ENCODE measurements at regions not wholly inside any gene's neighbourhood (a gene's known extent, or its start where the extent isn't known, plus 50 kb on each side); places are given as distances from the start of the nearest gene placed in this dataset.

DNA sequence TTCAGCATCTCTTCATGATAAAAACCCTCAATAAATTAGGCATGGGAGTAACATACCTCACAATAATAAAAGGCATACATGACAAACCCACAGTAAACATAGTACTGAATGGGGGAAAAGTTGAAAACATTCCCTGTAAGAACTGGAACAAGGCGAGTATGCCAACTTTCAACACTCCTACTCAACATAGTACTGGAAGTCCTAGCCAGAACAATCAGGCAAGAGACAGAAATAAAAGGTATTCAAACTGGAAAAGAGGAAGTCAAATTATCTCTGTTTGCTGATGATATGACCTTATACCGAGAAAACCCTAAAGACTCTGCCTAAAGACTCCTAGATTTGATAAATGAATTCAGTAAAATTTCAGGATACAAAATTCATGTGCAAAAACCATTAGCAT is 167.6 kb downstream of the TMEM38B start:
- no peak for DNase-seq (ENCODE audit: low read depth)

DNA sequence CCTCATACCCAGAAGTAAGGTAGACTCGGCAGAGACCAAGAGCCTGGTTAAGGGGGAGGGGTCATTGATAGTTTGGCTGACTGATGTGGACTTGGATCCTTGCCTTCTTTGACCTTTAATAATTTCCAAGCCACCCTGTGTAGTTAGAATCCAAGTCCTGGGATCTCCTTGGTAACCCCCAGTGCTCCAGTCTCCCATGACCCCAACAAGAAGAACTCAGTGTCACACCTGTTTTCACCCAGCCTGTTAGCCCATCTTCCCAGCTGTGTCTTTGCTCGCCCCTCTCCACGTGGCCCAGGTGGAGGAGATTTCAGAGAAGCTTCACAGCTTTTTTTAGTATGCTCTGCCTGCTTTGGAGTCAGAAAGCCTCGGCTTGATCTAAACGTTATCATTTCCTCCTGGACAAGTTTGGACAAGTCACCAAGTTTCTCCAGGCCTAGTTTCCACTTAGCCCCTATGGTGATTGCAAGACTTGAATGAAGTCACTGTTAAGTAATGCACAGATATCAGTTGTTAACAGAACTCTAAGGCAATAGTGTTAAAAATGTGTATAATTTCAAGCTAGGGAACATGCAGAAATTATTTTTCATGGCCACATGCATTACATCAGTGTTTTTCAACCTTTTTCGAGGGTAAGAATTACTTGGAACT is 170.0 kb downstream of the TMEM38B start:
- no peak for DNase-seq (ENCODE audit: low read depth)

DNA sequence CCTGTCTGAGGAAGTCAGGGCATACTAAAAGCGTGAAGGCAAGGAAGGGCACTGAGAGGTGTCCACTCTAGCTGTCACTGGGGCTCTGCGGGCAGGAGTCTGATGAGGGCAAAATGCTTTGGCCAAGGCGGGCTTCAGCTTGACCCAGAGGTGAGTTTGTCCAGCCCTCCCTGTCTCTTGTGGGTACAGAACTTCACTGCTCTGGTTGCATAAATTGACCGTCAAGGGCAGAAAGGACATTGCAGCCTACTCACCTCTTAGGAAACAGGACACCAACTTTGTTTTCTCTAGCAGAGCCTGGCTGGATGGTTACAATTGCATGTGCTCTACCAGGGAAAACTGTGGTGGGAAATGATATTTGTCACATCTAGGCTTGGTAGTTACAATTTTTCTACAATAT is 170.9 kb downstream of the TMEM38B start:
- no peak for DNase-seq (ENCODE audit: low read depth)

DNA sequence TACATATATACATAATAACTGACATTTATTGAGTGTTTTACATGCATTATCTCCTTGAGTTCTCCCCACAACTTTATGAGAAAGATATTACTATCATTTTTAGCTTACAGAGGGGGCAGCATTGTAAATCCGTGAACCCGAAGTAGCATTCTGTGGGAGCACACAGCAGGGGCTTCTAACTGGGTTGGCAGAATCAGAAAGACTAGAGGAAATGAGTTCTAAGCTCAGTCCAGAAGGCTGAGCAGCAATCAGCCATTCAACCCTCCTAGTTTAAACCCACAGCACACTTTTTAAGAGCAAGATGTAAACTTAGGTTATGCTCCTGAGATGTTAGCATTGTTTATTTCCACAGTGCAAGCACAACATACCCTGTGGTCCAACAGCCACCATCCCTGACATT is 177.2 kb downstream of the TMEM38B start:
- DNase-seq (ENCODE audit: low read depth) = no peak

DNA sequence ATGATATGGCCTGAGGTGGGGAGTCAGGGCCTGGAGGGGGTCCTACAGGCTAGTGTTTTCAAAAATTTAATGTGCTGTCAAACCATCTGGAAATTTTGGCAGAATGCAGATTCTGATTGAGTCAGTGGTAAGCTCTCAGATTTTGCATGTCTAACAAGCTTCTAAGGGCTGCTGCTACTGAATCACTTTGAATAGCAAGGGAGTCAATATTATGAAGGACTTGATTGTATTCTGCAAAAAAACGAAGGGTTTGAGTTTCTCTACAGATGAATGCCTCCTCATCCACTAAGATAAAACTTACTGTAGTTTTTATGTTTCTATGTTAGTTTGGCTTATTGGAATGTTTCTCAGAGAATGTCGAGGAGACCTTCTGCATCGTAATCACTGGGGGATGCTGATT is 179.5 kb downstream of the TMEM38B start:
- DNase-seq (ENCODE audit: low read depth) = no peak

DNA sequence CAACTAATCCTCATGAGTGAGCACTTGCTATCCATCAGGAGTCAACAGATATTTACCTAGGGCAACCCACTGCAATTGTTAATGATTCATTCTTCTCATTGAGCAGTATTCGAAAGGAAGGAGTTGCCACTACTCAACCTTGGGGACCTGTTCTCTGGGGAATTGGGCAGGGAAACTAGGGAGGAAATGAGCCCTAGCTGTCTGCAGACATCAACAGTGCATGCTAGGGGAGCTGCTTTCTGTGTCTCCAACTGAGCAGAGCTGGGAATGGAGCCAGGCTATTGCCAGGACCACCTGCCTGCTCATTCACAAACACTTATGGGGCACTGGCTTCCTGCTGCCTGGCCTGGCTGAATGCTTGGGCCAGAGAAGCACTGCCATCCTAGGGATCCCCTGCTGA is 183.4 kb downstream of the TMEM38B start:
- DNase-seq (ENCODE audit: low read depth) = no peak

DNA sequence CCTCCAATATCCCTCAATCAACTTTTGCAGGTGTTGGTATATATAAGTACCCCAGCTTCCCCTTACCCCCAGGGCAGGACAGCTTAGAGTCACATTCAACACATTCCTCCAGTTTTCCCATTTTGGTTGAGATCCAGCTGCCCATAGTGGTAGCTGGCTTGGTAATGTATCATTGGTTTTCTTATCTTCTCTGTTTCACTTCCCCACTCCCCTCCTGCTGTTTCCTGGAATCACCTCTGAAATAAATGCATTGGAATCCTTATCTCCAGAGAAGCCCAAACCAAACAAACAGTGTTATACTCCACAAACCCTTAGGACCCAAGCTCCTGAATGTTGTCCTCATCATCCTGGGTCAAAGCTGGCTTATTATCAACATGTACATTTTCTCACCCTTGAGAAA is 184.8 kb downstream of the TMEM38B start:
- no peak for DNase-seq (ENCODE audit: low read depth)

DNA sequence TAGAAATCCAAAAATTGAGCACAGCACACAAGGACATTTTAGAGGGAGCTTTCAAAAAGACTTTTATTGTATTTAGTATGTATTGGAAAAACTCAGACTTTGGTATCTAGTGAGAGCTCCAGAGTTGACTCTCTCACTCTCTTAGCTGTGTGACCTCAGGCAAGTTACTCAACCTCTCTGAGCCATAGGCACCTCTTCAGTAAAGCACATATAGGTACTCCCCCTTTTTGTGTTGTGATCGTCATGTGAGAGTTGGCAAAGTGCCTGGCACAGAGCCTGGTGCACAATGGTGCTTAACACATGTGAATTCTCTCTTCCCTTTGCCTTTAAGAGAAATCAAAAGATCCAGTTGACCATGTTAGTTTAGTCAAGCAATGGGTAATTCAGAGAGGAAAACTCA is 186.2 kb downstream of the TMEM38B start:
- DNase-seq (ENCODE audit: low read depth) = no peak

DNA sequence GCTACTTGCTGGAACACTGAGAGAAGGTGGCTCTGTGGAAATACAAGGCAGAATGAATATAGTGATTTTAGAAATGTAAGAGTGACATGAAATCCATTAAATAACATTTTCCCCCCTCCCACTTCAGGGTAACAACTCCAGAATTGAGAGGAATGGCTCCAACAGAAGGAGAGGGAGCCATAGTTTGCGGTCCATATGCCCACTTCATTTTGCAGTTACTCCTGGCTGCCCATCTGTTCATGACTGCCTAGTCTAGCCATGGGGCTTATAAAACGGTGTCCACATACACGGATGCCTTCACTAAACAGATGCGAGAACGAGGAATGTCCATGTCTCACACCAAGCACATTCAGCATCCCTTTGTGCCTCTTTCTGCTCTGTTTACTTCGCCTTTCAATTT is 186.7 kb downstream of the TMEM38B start:
- DNase-seq (ENCODE audit: low read depth) = no peak

DNA sequence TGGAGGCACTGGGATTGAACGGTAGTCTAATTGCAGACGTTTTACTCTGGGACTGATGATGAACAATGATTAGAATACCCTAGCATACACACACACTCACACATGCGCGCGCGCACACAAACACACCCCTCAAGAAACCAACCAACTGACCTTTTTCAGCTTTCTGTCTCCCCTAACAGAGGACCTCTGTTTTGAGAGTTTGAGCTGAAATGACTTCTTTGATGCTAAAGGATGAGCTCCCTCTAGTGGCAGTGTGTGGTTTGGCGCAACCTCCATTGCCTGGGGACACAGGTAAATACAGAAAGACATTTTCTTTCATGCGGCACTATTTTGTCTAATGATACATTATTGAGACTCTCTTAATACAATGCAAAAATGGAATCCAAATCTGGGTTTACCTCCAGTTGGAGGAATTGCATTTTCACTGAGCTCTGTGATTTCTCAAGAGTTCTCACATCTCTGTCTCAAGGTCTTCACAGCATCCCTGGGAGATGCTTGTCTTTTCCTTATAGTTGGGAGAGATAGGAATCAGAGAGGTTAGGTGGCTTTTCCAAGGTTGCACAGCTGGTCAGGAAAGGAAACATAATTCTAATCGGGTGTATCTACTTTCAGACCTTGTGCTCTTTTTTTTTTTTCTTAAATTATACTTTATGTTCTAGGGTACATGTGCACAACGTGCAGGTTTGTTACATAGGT is 187.5 kb downstream of the TMEM38B start:
- DNase-seq (ENCODE audit: low read depth) = peak; percentile 15

DNA sequence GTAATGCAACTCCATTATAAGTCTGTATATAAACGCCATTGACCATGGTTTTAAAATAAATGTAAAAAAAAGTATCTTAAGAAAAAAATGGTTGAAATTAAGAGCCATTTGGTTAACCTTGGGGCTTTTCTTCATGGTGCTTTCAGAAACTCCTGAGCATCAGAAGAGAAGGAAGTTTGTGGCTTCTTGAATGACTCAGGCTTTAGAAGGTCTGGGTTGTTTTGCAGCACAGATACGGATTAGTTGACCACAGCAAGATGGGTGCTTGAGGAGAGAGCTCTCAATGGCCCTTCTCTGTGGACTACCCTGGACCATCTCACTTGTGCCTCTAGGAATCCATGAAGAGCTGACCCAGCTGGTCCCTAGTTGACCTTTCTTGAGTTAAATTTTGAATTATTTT is 189.5 kb downstream of the TMEM38B start:
- no peak for DNase-seq (ENCODE audit: low read depth)

DNA sequence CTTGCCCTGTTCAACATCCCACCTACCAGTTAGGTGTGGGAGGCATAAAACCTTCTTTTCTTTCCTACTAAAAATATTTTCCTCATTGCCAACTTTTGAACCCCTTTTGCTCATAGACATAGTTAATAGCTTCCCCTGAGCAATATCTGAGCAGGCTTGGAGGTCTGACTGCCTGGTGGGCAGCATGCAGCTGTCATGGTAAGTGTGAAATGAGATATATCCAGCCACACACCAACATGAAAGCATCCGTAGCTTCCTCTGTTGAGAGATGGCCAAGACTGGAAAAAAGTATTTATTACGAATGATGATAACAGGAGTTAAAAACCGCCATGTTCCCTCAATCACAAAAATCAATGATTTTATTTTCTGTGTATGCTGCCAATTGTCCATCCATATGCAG is 190.1 kb downstream of the TMEM38B start:
- no peak for DNase-seq (ENCODE audit: low read depth)

DNA sequence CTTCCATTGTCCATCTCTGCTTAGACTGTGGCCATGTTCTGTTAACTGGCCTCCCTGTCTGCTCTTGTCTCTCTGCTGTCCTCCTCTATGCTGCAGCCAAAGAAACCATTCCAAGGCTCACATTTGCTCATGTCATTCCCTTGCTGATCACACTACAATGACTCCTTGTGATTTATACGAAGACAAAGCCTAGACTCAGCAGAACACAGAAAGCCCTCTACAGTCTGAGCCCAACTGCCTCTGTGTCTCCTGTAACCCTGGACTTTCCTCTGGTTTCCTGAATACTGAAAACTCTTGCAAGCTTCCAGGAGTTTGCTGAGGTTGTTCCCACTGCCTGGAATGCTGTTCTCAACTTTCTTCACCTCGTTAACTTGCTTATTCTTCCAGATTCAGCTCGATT is 191.8 kb downstream of the TMEM38B start:
- no peak for DNase-seq (ENCODE audit: low read depth)

DNA sequence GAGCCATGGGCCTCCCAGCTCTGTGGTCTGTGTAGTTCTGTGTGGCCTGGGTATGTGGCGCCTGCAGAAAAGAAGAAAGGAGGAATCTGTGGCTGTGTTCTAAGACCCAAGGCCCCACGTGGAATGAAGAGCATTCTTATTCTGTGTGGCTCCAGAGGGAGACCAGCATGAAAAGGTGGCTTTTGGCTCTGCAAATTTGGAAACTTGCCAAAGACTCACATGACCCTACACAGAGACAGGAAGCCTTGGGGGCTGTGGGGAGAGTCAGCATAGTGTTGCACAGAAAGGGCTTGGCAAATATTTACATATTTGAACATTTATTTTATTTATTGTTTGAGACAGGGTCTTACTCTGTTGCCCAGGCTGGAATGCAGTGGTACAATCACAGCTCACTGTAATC is 193.3 kb downstream of the TMEM38B start:
- no peak for DNase-seq (ENCODE audit: low read depth)

DNA sequence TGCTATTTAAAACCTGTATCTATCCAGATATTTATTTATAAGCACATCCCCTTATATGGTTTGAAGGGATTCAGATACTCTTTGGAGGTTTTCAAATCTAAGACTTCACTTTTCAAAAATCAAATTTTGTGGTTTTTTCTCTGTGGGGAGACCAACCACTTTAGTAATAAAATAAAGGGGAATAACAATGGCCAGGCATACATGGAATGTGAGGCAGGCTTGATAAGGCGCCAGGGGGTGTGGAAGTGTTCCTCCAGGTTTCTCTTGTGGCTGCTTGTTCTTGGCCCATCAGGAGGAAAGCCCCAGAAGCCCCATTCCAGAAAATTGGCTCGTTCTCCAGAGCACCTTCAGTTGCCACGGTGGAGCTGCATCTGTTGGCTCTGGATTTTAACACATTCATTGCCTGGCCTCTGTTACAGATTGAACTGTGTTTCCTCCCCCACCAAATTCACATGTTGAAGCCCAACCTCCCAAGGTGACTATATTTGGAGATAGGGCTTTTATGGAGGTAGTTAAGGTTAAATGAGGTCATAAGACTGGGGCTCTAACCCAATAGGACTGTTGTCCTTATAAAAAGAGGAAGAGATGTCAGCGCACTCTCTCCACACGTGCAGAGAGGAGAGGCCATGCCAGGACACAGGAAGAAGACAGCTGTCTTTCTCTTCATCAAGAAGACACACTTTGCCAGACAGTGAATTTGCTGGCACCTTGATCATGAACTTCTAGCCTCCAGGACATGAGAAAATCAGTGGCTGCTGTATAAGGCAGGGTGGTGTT is 195.9 kb downstream of the TMEM38B start:
- DNase-seq (ENCODE audit: low read depth) = no peak

DNA sequence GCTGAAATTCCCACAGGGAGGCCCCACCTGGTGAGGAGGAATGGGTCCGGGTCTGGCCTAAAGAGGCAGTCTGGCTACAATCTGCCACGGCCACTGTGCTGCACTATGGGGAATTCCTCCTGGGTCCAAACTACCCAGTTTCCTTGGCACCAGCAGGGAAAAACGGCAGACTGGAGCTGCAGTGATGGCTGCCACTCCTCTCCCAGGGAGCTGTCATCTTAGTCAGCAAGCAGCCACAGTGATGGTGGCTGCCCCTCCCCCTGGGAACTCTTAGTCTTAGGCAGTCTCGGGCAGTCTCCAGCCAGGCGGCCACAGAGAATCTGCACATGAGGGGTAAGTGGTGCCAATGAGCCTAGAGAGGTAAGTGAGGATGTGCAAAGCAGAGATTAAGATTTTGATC is 205.8 kb downstream of the TMEM38B start:
- no peak for DNase-seq (ENCODE audit: low read depth)

DNA sequence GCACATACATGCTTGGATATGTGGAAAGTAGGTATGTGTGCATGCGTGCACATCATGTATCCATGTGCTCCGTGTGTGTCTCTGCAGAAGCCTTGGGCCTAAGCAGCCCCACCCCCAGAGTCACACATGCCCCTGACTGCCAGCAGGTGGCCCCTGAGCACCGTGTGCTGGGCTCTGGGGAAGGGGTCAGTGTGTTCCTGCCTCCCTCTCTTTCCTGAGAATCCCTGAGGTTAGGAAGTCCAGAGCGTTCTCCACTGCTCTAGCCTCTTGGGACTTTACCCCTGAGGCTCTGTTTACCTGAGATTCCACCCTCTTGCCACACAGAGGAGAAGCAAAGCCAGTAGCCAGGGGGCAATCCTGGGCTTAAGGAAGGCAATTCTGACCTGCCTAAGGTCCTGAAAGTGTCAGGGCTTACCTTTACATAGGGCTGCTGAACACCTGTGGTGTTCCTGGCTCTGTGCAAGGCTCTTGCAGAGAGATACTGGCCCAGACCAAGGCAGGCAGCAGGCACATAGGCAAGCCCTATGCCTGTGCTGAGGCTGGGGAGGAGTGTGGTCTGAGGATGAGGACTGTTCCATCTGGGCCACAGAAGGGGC is 207.3 kb downstream of the TMEM38B start:
- peak; percentile 1 for DNase-seq (ENCODE audit: low read depth)

DNA sequence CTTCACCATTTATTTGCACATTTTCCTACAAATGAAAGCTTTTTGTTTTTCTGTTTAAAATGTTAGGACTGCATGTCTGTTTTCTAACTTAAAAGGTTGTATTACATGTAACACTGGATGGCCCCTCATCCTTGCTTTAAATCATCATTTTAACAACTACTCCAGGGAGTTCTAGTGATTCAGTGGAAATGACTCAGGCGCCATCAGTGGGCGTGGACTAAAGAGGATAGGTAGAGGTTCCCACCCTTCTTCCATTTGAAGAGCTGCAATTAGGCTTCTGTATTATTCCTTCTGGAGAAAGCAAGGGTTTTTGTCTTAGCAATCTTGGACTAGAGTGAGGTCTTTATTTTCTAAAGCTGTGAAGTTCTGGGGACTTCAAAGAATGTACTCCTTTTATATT is 213.7 kb downstream of the TMEM38B start:
- DNase-seq (ENCODE audit: low read depth) = no peak

DNA sequence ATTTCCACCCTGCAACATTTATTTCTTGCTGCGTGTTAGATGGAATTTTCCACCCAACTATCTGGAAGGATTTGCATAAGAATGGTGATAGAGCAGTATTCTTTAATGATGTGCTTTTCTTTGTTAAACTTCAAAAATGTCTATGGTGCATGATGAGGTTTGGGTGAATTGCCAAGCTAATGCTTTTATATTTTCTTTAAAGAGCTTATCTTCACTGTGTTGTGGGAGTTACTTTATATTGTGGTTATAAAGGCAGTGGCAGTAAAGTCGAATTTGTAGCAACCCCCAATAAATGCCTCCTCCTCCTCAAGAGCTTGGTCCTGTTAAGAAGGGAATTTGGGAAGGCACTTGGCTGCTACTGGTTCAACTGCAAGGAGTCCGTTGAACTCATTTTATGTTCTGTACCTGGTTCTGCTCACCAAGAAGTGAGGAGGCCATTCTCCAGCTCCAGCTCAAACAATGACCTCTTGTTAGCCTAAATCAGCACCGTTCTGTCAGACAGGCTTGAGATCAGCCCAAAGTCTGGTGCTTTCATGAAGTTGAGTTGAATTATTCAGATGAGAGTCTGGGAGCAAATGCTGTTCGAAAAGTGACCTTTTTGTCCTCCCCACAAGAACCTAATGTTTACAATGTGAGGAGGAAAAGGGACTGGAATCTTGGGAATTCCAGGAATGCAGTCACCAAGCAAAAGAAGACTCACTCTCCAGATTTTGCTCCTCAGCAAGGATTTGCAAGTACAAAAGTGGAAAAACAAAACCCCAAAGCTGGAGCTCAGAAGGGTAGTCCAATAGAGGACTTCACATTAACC is 217.0 kb downstream of the TMEM38B start:
- DNase-seq (ENCODE audit: low read depth) = no peak

DNA sequence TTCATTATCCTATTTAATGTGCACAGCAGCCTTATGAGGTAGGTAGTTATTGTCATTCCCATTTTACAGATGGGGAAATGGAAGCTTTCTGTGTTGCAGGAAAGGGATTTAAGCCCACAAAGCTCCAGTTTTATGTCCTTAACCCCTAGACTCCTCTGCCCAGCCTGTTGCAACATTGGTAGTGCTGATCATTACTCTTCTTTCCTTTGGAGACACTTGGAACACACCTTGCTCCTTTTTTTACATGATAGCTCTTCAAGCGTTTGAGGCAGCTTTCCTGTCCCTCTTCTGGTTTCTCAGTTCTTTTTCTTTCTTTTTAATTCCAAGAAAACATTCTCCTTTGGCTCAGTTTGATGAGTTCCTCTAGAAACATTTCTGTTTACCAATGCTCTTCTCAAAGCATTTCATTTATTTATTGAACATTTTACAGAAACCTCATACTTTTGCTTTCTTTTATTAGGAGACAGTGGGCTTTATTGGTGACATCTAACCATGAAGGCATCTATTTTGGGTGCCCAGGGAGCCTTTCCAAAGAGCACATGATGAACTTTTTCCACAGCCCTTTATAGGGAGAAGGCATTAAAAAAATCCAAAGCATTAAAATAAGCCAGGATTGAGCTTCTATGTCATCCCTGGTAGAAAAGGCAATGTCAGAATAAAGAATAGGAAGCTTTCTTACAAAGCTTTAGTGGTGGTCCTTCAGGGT is 218.0 kb downstream of the TMEM38B start:
- DNase-seq (ENCODE audit: low read depth) = no peak

DNA sequence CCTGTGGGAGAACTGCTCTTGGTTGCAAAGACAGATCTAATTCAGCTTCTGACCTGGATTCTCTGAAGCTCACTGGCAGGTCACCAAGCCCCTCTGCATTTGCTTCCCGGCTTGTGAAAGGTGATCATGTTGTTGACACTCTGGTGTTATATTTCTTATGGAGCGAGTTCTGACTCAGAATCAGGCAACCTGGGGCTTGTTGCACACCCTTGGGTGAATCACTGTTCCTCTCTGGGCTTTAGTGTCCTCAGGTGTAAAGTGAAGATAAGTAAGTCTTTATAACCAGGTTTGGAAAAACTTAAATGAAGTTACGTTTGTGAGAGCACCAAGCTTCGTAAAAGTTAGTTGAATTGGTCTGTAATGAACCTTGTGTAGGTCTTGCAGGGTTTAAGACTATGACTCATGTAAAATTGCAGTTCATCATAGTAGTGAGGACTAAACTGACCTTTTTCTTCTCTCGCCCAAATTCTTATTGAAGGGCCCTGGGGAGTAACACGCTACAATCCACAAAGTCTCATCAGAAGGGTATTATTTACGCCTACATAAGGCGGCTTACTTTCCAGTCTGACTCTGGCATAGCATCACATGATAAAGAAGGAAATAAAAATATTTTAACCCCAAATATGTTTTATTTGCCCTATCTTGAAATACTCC is 218.6 kb downstream of the TMEM38B start:
- no peak for DNase-seq (ENCODE audit: low read depth)

Data from GM04504 (cell line).